Right atrium auricular region (tissue), 2 donors: ENCODE measurements at regions not wholly inside any gene's neighbourhood (a gene's known extent, or its start where the extent isn't known, plus 50 kb on each side); places are given as distances from the start of the nearest gene placed in this dataset.

ENCODE experiments used
- DNase-seq: peaks from one replicate; pipeline ENCODE4 v3.0.0-alpha.2; 2019; ENCODE audit warnings: low spot score
- H3K27ac ChIP-seq, 2 donors: fragments of 200-600 bp; sonication (generic); 1 replicate in 1 of 2; 2 replicates in 1 of 2; pipeline ENCODE4 v1.5.1; 2016 to 2019
- H3K27me3 ChIP-seq, 2 donors: fragments of 200-600 bp; sonication (generic); one replicate each; pipeline versions ENCODE4 v1.5.1 to v1.6.0; 2017 to 2019
- H3K36me3 ChIP-seq: fragments of 200-600 bp; sonication (generic); one replicate; pipeline ENCODE4 v1.5.1; 2016
- H3K4me1 ChIP-seq, 2 donors: fragments of 200-600 bp; sonication (generic); one replicate each; pipeline versions ENCODE4 v1.5.1 to v1.6.0; 2017 to 2019
- H3K4me3 ChIP-seq, 2 donors: fragments of 200-600 bp; sonication (generic); 1 replicate in 1 of 2; 2 replicates in 1 of 2; pipeline ENCODE4 v1.5.1; 2017 to 2019; ENCODE audit warnings: mild to moderate bottlenecking in 1 of 2, moderate library complexity in 1 of 2
- H3K9me3 ChIP-seq, 2 donors: fragments of 200-600 bp; sonication (generic); one replicate each; pipeline ENCODE4 v1.5.1; 2019
- CTCF ChIP-seq, 2 donors: fragments of 200-600 bp; sonication (generic); IDR thresholded peaks; one replicate each; pipeline ENCODE4 v1.5.1; 2019; ENCODE audit warnings: antibody characterized with exemption in 2 of 2

- Histone ChIP-seq H3K4me1 (no peaks in the 10 kb centered on the region), H3K4me3 (no peak overlapping the region), H3K9me3 (no peaks in the 10 kb centered on the region), H3K36me3 (no peaks in the 10 kb centered on the region), H3K27me3 (no peaks in the 10 kb centered on the region), H3K27ac (no peak overlapping the region)
- DNase-seq, result no peak
- TF ChIP-seq CTCF (IDR thresholded peaks at IDR 0.05), result no peak
Observed at GRCh38 chr19:28283592-28283991, 929.4 kb downstream of the UQCRFS1 start.

- H3K9me3 ChIP-seq, result no peaks in the 10 kb centered on the region
- no peak for TF ChIP-seq CTCF (IDR thresholded peaks at IDR 0.05)
- no peak overlapping the region for H3K4me3 ChIP-seq
- no peaks in the 10 kb centered on the region for H3K4me1 ChIP-seq
- H3K27ac ChIP-seq, result no peak overlapping the region
- no peak for DNase-seq
- no peaks in the 10 kb centered on the region for H3K27me3 ChIP-seq
- H3K36me3 ChIP-seq, result no peaks in the 10 kb centered on the region
Observed at GRCh38 chr19:28281676-28282075, 931.3 kb downstream of the UQCRFS1 start.

GRCh38 chr19:28264556-28264955 lies 948.4 kb downstream of the UQCRFS1 start:
- H3K27ac ChIP-seq, result no peak overlapping the region
- no peak overlapping the region for H3K4me3 ChIP-seq
- H3K27me3 ChIP-seq, result no peaks in the 10 kb centered on the region
- no peak for TF ChIP-seq CTCF (IDR thresholded peaks at IDR 0.05)
- H3K36me3 ChIP-seq, result no peaks in the 10 kb centered on the region
- H3K9me3 ChIP-seq, result peaks cover 0 to 3% of the 10 kb centered on the region in 2 donors
- no peak for DNase-seq
- no peaks in the 10 kb centered on the region for H3K4me1 ChIP-seq

GRCh38 chr19:28258829-28259228 lies 954.1 kb downstream of the UQCRFS1 start:
- no peak for TF ChIP-seq CTCF (IDR thresholded peaks at IDR 0.05)
- Histone ChIP-seq H3K4me1 (no peaks in the 10 kb centered on the region), H3K27ac (no peak overlapping the region), H3K4me3 (no peak overlapping the region), H3K36me3 (no peaks in the 10 kb centered on the region), H3K9me3 (peaks cover 0 to 3% of the 10 kb centered on the region in 2 donors), H3K27me3 (no peaks in the 10 kb centered on the region)
- DNase-seq, result no peak

- Histone ChIP-seq H3K9me3 (peaks cover 0 to 3% of the 10 kb centered on the region in 2 donors), H3K27ac (no peak overlapping the region), H3K27me3 (no peaks in the 10 kb centered on the region), H3K36me3 (no peaks in the 10 kb centered on the region), H3K4me1 (no peaks in the 10 kb centered on the region), H3K4me3 (no peak overlapping the region)
- DNase-seq, result no peak
- no peak for TF ChIP-seq CTCF (IDR thresholded peaks at IDR 0.05)
Observed at GRCh38 chr19:28257396-28257795, 955.6 kb downstream of the UQCRFS1 start.

GRCh38 chr19:28247243-28247642 lies 965.7 kb downstream of the UQCRFS1 start:
- Histone ChIP-seq H3K4me3 (no peak overlapping the region), H3K27me3 (no peaks in the 10 kb centered on the region), H3K9me3 (no peaks in the 10 kb centered on the region), H3K27ac (no peak overlapping the region), H3K36me3 (no peaks in the 10 kb centered on the region), H3K4me1 (no peaks in the 10 kb centered on the region)
- DNase-seq, result no peak
- TF ChIP-seq CTCF (IDR thresholded peaks at IDR 0.05), result no peak
